ENCODE measurements at regions not wholly inside any gene's neighbourhood (a gene's known extent, or its start where the extent isn't known, plus 50 kb on each side); places are given as distances from the start of the nearest gene placed in this dataset.

GRCh38 chr5:26323794-26324193 is 714.6 kb downstream of the CDH9 start:
- in situ Hi-C loops (cut with HindIII; ENCODE audit: extremely low pct_ligation_motif_present, low pct_unique_long_range_greater_than_20kb): no loop called here
- no peak overlapping the region for H3K27ac ChIP-seq (ENCODE audit: extremely low read length, insufficient read depth, low read length)
- H3K9ac ChIP-seq (ENCODE audit: insufficient read depth, low read depth, low read length): no peak overlapping the region
- no peak for DNase-seq (ENCODE audit: low spot score)
- WGBS (ENCODE audit: low lambda C conversion rate): 44% methylated on average over 8 of the region's 13 CpGs
- intact Hi-C loops (cut with micrococcal nuclease; ENCODE audit: unreplicated experiment): no loop called here
- H2AFZ ChIP-seq (ENCODE audit: low read length): no peak overlapping the region
- POLR2A ChIA-PET: no interaction called here
- no peak overlapping the region for H3K4me2 ChIP-seq (ENCODE audit: low read depth, low read length)
- H3K79me2 ChIP-seq (ENCODE audit: insufficient read depth, low read length): no peaks in the 10 kb centered on the region
- no peaks in the 10 kb centered on the region for H4K20me1 ChIP-seq (ENCODE audit: insufficient read depth, low read length)
- ATAC-seq: no peak
- no peaks in the 10 kb centered on the region for H3K4me1 ChIP-seq (ENCODE audit: insufficient read depth, low read length)
- TF ChIP-seq, protein P1, sequence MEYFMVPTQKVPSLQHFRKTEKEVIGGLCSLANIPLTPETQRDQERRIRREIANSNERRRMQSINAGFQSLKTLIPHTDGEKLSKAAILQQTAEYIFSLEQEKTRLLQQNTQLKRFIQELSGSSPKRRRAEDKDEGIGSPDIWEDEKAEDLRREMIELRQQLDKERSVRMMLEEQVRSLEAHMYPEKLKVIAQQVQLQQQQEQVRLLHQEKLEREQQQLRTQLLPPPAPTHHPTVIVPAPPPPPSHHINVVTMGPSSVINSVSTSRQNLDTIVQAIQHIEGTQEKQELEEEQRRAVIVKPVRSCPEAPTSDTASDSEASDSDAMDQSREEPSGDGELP (IDR thresholded peaks at IDR 0.05; ENCODE audit: borderline replicate concordance, low read depth): no peak
- no peak for TF ChIP-seq DZIP1 (CRISPR knock-in tag; IDR thresholded peaks at IDR 0.05)
- TF ChIP-seq, protein P2, sequence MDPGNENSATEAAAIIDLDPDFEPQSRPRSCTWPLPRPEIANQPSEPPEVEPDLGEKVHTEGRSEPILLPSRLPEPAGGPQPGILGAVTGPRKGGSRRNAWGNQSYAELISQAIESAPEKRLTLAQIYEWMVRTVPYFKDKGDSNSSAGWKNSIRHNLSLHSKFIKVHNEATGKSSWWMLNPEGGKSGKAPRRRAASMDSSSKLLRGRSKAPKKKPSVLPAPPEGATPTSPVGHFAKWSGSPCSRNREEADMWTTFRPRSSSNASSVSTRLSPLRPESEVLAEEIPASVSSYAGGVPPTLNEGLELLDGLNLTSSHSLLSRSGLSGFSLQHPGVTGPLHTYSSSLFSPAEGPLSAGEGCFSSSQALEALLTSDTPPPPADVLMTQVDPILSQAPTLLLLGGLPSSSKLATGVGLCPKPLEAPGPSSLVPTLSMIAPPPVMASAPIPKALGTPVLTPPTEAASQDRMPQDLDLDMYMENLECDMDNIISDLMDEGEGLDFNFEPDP (CRISPR knock-in tag; conservative IDR thresholded peaks at IDR 0.05): no peak
- TF ChIP-seq ZNF678 (CRISPR knock-in tag; IDR thresholded peaks at IDR 0.05): no peak
- no peaks in the 10 kb centered on the region for H3K27me3 ChIP-seq (ENCODE audit: control insufficient read depth in 1 of 2, insufficient read depth in 2 of 2, low read length in 2 of 2)
- no TSS peak for BruUV-seq (replicated peaks)
- H3K9me3 ChIP-seq (ENCODE audit: low read length): no peaks in the 10 kb centered on the region; the same call in 1 of the 2 replicates
- no peak for FAIRE-seq
- CTCF ChIA-PET (ENCODE audit: low intra/inter-chr PET ratio, low total read pairs): no interaction called here
- no peak overlapping the region for H3K4me3 ChIP-seq (replicated peaks in 1 of 3; ENCODE audit: insufficient read depth in 1 of 3, low read depth in 2 of 3, low read length in 3 of 3)
- no peaks in the 10 kb centered on the region for H3K36me3 ChIP-seq (replicated peaks in 1 of 2; ENCODE audit: control insufficient read depth in 1 of 2, insufficient read depth in 2 of 2, low read length in 2 of 2)
